ENCODE measurements at regions not wholly inside any gene's neighbourhood (a gene's known extent, or its start where the extent isn't known, plus 50 kb on each side); places are given as distances from the start of the nearest gene placed in this dataset.

- no peak overlapping the region for H3K27ac ChIP-seq
- peaks cover 0 to 2% (median 0%) of the 10 kb centered on the region in 12 donors for H3K9me3 ChIP-seq
- no peaks in the 10 kb centered on the region for H3K27me3 ChIP-seq
- intact Hi-C loops (cut with DNase I) = loop anchor here in 1 of 10 donors (10.0 kb wide), 1 partner anchor 57 kb away; no protein-coding TSS in a partner anchor
- TF ChIP-seq CTCF (IDR thresholded peaks at IDR 0.05) (no peak), POLR2A (IDR thresholded peaks at IDR 0.05) (no peak)
- no peaks in the 10 kb centered on the region for H3K36me3 ChIP-seq
- no peak overlapping the region for H3K4me3 ChIP-seq
- no peak for DNase-seq
- no peaks in the 10 kb centered on the region for H3K4me1 ChIP-seq
- no peak for ATAC-seq
- whole genome bisulfite sequencing, 4 donors = 58 to 71% (median 66%) methylated on average over 3 of the region's 3 CpGs
Observed at GRCh38 chr16:64712026-64712425, 409.8 kb downstream of the CDH11 start.

DNA sequence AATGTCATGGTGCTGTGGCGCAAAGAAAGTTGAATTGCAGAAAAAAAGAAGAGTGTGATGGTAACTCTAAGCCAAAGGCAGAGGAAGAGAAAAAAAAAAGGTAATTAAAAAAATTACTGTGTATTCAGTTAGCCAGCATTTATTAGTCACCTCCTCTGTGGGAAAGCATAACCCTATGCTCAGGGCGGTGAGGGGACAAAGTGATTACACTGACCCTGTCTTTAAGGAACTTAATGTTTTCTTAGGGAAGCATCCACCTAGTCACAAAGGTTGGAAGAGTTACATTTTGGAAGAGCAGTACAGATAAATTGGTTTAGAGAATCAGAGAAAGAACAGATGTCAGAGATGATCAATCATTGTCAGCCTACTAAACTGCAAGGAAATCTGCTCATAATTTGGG lies 410.3 kb downstream of the CDH11 start:
- Histone ChIP-seq H3K4me1 (no peaks in the 10 kb centered on the region), H3K27me3 (no peaks in the 10 kb centered on the region), H3K36me3 (no peaks in the 10 kb centered on the region), H3K27ac (no peak overlapping the region), H3K9me3 (peaks cover 0 to 2% (median 0%) of the 10 kb centered on the region in 12 donors), H3K4me3 (no peak overlapping the region)
- ATAC-seq (no peak), DNase-seq (no peak)
- intact Hi-C loops (cut with DNase I) = loop anchor here in 1 of 10 donors (10.0 kb wide), 1 partner anchor 57 kb away; no protein-coding TSS in a partner anchor
- TF ChIP-seq CTCF (IDR thresholded peaks at IDR 0.05) (no peak), POLR2A (IDR thresholded peaks at IDR 0.05) (no peak)
- WGBS, 4 donors = 83 to 88% (median 83%) methylated on average over 2 of the region's 2 CpGs

GRCh38 chr16:64711026-64711425 lies 410.8 kb downstream of the CDH11 start:
- TF ChIP-seq CTCF (IDR thresholded peaks at IDR 0.05) (no peak), POLR2A (IDR thresholded peaks at IDR 0.05) (no peak)
- Histone ChIP-seq H3K4me1 (no peaks in the 10 kb centered on the region), H3K4me3 (no peak overlapping the region), H3K27me3 (no peaks in the 10 kb centered on the region), H3K36me3 (no peaks in the 10 kb centered on the region), H3K27ac (no peak overlapping the region), H3K9me3 (peaks cover 0 to 2% (median 0%) of the 10 kb centered on the region in 12 donors)
- no peak for DNase-seq
- intact Hi-C loops (cut with DNase I) = loop anchor here in 1 of 10 donors (10.0 kb wide), 1 partner anchor 56 kb away; no protein-coding TSS in a partner anchor
- no peak for ATAC-seq
- WGBS, 4 donors = 66 to 73% (median 71%) methylated on average over 4 of the region's 4 CpGs

DNA sequence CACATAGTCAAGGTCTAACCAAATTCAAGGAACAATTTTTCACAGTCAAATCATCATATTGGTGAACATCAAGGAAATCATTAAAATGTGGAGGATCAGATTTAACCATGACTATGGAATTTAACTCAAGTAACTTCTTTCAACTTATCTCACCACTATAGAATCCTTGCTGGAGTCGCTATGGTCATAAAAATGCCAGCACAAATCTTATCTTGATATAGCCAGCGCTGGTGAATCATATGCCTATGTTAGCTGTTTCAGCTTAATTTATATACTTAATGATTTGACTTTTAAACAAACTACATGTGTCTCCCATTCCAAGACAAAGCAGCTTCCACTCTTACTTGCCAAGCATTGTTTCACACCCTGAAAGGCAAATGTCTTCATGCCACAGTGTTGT lies 416.4 kb downstream of the CDH11 start:
- Histone ChIP-seq H3K27me3 (no peaks in the 10 kb centered on the region), H3K4me3 (no peak overlapping the region), H3K4me1 (no peaks in the 10 kb centered on the region), H3K27ac (no peak overlapping the region), H3K36me3 (no peaks in the 10 kb centered on the region), H3K9me3 (peaks cover 0 to 8% (median 0%) of the 10 kb centered on the region in 12 donors)
- ATAC-seq (no peak), DNase-seq (no peak)
- TF ChIP-seq POLR2A (IDR thresholded peaks at IDR 0.05) = no peak
- no peak for TF ChIP-seq CTCF (IDR thresholded peaks at IDR 0.05)
- 63 to 78% (median 68%) methylated on average over 2 of the region's 2 CpGs for whole genome bisulfite sequencing, 4 donors
- intact Hi-C loops (cut with DNase I) = no loop called here
